ENCODE measurements at regions not wholly inside any gene's neighbourhood (a gene's known extent, or its start where the extent isn't known, plus 50 kb on each side); places are given as distances from the start of the nearest gene placed in this dataset.

DNA sequence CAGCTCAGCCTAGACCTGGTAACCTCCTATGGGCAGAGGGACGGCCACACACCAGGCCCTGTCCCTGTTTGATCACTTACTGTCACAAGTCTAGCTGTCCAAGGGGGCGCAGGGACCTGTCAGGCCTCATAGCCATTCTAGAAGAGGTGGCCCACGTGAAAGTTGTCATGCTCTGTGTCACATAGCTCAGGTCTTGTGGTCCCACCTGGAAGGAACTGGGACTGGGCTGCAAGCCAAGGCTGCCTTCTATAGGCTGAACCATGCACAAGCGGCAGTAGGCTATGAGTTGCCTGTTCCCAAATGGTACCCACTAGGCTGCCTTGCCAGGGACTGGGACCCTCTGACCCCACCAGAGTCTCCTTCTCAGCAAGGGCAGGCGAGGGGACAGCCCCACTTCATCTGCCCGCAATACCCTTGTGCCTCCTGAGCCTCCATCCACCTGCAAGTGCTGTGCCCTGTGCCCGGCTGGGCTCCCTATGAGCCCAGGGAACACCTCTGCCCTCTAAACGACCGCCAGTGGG, 177.5 kb downstream of the ANAPC1 start:
- Histone ChIP-seq H3K4me1 (peaks cover 0 to 9% (median 0%) of the 10 kb centered on the region in 4 donors), H3K4me3 (no peak overlapping the region), H3K27ac (peak overlapping the region in 1 of 4 donors; percentile 10), H3K36me3 (no peaks in the 10 kb centered on the region), H3K27me3 (no peaks in the 10 kb centered on the region), H3K9me3 (no peaks in the 10 kb centered on the region)
- TF ChIP-seq, protein P1, sequence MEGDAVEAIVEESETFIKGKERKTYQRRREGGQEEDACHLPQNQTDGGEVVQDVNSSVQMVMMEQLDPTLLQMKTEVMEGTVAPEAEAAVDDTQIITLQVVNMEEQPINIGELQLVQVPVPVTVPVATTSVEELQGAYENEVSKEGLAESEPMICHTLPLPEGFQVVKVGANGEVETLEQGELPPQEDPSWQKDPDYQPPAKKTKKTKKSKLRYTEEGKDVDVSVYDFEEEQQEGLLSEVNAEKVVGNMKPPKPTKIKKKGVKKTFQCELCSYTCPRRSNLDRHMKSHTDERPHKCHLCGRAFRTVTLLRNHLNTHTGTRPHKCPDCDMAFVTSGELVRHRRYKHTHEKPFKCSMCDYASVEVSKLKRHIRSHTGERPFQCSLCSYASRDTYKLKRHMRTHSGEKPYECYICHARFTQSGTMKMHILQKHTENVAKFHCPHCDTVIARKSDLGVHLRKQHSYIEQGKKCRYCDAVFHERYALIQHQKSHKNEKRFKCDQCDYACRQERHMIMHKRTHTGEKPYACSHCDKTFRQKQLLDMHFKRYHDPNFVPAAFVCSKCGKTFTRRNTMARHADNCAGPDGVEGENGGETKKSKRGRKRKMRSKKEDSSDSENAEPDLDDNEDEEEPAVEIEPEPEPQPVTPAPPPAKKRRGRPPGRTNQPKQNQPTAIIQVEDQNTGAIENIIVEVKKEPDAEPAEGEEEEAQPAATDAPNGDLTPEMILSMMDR (IDR thresholded peaks at IDR 0.05) = no peak
- TF ChIP-seq POLR2A (IDR thresholded peaks at IDR 0.05) = no peak
- no peak for DNase-seq

DNA sequence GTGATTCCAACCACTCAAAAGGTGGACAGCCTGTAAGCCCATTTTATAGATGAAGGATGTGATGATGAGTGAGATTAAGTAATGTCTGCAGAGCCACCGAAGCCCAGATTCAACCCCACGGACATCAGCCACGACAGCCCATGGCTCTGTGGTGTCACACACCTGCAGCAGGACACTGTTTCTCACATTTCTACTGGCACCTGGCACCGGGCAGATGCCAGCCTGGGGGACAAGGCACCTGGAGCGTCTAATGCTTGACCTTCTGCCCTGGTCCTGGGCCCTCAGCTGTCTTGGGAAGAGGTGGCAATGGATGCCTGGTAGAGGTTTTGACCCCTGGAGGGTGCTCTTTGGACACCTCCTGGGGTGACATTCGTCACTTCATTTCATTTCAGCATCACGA, 176.3 kb downstream of the ANAPC1 start:
- no peaks in the 10 kb centered on the region for H3K9me3 ChIP-seq

DNA sequence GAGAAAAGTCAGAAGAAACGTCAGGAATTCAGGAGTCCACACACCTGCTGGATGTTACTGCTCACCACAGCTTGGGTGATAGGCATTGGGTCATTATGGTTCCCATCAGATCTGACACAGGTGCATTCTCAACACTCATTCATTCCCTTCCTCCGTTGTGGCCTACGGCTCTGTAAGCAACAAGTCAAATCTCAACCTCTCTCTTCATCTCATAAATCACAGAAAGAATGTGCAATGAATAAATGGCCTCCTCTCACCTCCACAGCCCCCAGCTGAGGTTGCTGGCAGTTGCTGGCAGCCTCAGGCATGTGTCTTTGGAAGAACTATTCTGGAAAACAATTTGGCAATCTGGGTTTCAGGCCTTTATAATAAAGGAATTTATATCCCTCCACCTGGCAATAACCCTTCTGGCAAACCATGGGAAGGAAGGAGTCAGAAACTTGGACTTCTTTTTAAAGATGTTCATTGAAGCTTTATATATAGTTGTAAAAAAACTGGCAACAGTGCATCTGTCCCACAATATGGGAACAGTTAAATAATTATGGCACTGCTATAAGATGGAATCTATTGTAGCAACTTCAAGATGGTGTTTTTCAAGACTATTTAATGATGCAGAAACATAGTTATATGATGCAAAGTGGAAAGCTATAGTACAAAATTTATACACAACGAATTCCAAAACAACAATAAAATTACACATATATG, 175.4 kb downstream of the ANAPC1 start:
- Histone ChIP-seq H3K9me3 (no peaks in the 10 kb centered on the region), H3K36me3 (no peaks in the 10 kb centered on the region)

More for the DNA sequence above, 176.3 kb downstream of the ANAPC1 start:
- H3K36me3 ChIP-seq = no peaks in the 10 kb centered on the region
- no peak overlapping the region for H3K27ac ChIP-seq
- DNase-seq = no peak
- TF ChIP-seq, protein P1 (IDR thresholded peaks at IDR 0.05) = no peak
- H3K27me3 ChIP-seq = no peaks in the 10 kb centered on the region
- no peak overlapping the region for H3K4me3 ChIP-seq
- H3K4me1 ChIP-seq = peaks cover 0 to under 1% (median 0%) of the 10 kb centered on the region in 4 donors

DNA sequence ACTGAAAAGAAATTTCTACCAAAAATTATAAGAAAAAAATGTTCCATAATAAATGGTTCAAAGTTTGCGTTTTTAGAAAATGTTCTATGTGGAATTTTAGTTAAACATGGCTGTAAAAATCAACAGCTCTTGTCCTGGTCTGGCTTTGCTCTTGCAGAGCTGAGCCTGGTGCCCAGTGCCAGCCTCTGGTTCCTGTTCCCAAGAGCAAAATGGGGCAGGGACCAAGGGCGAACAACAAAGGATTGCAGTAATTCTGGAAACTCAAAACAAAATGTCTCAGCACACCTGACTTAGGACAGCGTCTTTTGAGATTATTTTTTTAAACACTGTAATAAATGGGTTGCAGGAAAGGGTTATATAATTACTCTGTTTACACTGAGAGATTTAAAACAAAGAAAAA, 174.7 kb downstream of the ANAPC1 start:
- no peaks in the 10 kb centered on the region for H3K27me3 ChIP-seq
- no peak overlapping the region for H3K27ac ChIP-seq
- no peak for TF ChIP-seq POLR2A (IDR thresholded peaks at IDR 0.05)
- TF ChIP-seq, protein P1 (IDR thresholded peaks at IDR 0.05) = no peak
- DNase-seq = no peak
- H3K9me3 ChIP-seq = no peaks in the 10 kb centered on the region
- H3K4me3 ChIP-seq = no peak overlapping the region
- H3K4me1 ChIP-seq = no peaks in the 10 kb centered on the region
- H3K36me3 ChIP-seq = no peaks in the 10 kb centered on the region

More for the DNA sequence above, 175.4 kb downstream of the ANAPC1 start:
- Histone ChIP-seq H3K4me1 (no peaks in the 10 kb centered on the region), H3K27ac (no peak overlapping the region), H3K4me3 (no peak overlapping the region), H3K27me3 (no peaks in the 10 kb centered on the region)
- no peak for DNase-seq
- TF ChIP-seq, protein P1 (IDR thresholded peaks at IDR 0.05) = no peak
- TF ChIP-seq POLR2A (IDR thresholded peaks at IDR 0.05) = no peak

DNA sequence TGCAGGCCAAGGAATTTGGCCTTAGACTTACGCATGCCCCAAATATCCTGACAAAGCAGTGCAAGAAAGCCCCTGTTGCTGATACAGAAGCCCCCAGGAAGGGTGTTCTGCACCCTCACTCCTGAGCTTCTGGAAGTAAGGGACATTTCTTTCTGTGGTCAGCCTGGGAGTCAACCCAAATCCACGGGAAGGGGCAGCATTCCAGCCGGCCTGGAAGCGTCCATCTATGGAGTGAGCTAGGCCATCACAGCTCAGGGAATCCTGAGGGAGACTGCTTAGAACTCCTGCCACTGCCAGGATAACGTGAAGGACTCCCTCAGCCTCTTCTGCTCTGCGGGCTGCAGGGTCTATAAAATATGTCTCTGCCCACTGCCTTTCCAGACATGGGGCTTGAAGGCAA, 173.9 kb downstream of the ANAPC1 start:
- no peak overlapping the region for H3K4me3 ChIP-seq
- no peaks in the 10 kb centered on the region for H3K27me3 ChIP-seq
- no peak for DNase-seq
- TF ChIP-seq POLR2A (IDR thresholded peaks at IDR 0.05) = no peak
- TF ChIP-seq, protein P1 (IDR thresholded peaks at IDR 0.05) = no peak
- H3K4me1 ChIP-seq = no peaks in the 10 kb centered on the region
- no peak overlapping the region for H3K27ac ChIP-seq
- H3K36me3 ChIP-seq = no peaks in the 10 kb centered on the region
- H3K9me3 ChIP-seq = no peaks in the 10 kb centered on the region

Measured in Peyer's patch (tissue), 4 donors.